ENCODE measurements at regions not wholly inside any gene's neighbourhood (a gene's known extent, or its start where the extent isn't known, plus 50 kb on each side); places are given as distances from the start of the nearest gene placed in this dataset.

DNA sequence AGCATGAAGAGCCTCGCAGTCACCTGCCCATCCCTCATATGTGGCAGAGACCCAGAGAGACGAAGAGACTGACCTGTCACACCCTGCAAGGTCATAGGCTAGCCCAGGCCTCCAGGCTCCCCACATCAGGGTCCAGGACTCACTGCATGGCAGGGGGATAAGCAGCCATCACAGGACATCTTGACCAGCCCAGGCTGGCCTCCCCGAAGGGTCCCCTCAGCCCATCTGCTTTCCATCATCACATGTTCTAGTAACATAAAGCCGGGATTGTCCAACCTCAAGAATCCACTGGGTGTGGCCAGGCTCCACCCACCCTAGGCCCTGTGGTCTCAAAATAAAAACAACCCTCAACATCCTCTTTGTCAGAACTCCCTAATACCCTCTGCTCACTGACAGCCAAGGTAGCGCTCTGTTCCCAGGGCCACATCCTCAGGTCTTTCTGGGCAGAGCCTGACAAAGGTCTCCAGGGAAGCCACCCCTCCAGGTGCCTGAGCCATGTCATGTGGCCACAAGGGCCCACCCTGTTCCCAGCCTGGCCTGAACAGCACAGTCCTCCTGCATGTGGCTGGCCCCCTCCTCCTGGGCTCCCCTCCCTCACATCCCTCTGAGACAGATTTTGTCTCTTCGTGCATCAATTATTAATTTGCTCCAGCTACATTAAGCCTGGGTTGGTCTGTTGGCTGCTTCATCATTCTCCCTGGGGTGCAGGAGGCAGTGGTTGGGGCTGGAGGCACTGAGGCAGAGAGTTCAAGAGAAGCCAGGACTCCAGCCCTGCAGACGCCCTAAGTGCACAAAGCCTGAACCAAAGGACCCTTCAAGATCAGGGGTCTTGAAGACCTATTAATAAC lies 131.8 kb upstream of the UNC5B start:
- TF ChIP-seq, protein P1, sequence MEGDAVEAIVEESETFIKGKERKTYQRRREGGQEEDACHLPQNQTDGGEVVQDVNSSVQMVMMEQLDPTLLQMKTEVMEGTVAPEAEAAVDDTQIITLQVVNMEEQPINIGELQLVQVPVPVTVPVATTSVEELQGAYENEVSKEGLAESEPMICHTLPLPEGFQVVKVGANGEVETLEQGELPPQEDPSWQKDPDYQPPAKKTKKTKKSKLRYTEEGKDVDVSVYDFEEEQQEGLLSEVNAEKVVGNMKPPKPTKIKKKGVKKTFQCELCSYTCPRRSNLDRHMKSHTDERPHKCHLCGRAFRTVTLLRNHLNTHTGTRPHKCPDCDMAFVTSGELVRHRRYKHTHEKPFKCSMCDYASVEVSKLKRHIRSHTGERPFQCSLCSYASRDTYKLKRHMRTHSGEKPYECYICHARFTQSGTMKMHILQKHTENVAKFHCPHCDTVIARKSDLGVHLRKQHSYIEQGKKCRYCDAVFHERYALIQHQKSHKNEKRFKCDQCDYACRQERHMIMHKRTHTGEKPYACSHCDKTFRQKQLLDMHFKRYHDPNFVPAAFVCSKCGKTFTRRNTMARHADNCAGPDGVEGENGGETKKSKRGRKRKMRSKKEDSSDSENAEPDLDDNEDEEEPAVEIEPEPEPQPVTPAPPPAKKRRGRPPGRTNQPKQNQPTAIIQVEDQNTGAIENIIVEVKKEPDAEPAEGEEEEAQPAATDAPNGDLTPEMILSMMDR (IDR thresholded peaks at IDR 0.05), result no peak
- no peak for TF ChIP-seq POLR2A (IDR thresholded peaks at IDR 0.05)
